ENCODE measurements at regions not wholly inside any gene's neighbourhood (a gene's known extent, or its start where the extent isn't known, plus 50 kb on each side); places are given as distances from the start of the nearest gene placed in this dataset.
A peak's percentile ranks its signal among the peaks of the same experiment; 100 is the strongest.

- TF ChIP-seq POLR2A (IDR thresholded peaks at IDR 0.05; ENCODE audit: low read depth, low read length) = no peak
- no peak for DNase-seq (ENCODE audit: insufficient read length, low spot score)
- FAIRE-seq = no peak
Measured at GRCh38 chr9:95640336-95640735, 123.6 kb upstream of the PTCH1 start.

GRCh38 chr9:95635986-95636671, 119.4 kb upstream of the PTCH1 start:
- no peak for FAIRE-seq
- TF ChIP-seq POLR2A (IDR thresholded peaks at IDR 0.05; ENCODE audit: low read depth, low read length) = no peak
- no peak for DNase-seq (ENCODE audit: insufficient read length, low spot score)

- FAIRE-seq = no peak
- no peak for DNase-seq (ENCODE audit: insufficient read length, low spot score)
- TF ChIP-seq POLR2A (IDR thresholded peaks at IDR 0.05; ENCODE audit: low read depth, low read length) = no peak
Measured at GRCh38 chr9:95634536-95634935, 117.8 kb upstream of the PTCH1 start.

GRCh38 chr9:95634114-95634513, 117.3 kb upstream of the PTCH1 start:
- FAIRE-seq (no peak), DNase-seq (ENCODE audit: insufficient read length, low spot score) (no peak)
- no peak for TF ChIP-seq POLR2A (IDR thresholded peaks at IDR 0.05; ENCODE audit: low read depth, low read length)

DNA sequence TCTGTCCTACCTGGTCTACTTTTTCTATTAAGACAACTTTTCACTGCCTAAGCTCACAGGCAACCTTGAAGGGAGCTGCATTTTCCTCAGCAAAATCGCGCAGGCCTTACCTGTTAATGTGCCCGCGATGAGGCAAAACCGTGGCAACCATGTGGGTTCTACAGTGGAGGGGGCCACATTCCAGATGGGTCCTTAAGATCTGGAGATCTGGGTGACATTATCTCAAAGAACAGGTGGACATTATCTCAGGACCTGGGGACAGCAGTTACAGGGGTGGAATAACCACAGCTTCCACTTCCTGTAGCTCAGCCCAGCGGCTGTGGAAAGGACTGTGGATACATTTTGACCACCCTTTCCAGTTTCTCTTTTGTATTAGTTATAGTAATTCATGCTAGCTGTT, 112.8 kb upstream of the PTCH1 start:
- no peak for TF ChIP-seq POLR2A (IDR thresholded peaks at IDR 0.05; ENCODE audit: low read depth, low read length)
- FAIRE-seq (no peak), DNase-seq (ENCODE audit: insufficient read length, low spot score) (no peak)

DNA sequence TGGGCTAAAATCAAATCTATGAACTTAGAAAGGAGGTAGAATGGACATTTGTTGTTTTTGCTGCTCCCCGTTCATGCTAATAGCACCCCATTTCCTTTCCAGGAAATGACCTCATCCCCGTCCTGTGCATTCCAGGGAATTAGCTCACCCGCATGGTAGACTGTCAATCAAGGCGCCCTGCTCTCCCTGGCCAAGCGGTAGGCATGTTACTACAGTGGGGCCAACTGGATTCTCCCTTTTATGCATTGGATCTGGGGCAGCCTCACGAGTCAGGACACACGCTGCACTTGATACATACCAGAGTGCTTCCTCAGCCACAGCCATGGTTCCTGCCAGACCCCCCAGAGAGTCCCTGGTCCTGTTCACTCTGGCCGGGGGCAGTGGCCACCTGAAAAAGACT, 111.0 kb upstream of the PTCH1 start:
- FAIRE-seq = no peak
- no peak for TF ChIP-seq POLR2A (IDR thresholded peaks at IDR 0.05; ENCODE audit: low read depth, low read length)
- peak; percentile 61 for DNase-seq (ENCODE audit: insufficient read length, low spot score)

- no peak for TF ChIP-seq POLR2A (IDR thresholded peaks at IDR 0.05; ENCODE audit: low read depth, low read length)
- FAIRE-seq = no peak
- no peak for DNase-seq (ENCODE audit: insufficient read length, low spot score)
Measured at GRCh38 chr9:95626885-95627558, 110.3 kb upstream of the PTCH1 start.

DNA sequence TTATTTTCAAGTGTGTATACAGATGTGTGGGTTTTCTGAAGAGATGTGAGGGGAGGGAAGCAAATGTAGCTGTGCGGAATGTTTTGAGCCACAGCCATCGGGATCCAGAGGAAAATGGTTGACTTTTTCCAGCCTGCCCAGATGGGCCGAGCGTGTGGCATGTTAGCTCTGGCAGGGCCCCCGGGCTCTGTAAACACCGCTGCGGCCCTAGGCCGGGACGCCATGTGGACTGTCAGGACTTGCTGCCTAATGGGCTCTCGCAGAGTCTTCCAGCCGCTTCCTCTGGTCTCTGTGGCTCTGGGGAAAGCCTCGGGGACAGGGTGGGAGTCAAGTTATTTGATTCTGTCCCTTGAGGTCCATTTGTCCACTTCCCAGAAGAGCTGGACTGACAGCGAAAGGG, 109.6 kb upstream of the PTCH1 start:
- FAIRE-seq = no peak
- TF ChIP-seq POLR2A (IDR thresholded peaks at IDR 0.05; ENCODE audit: low read depth, low read length) = no peak
- DNase-seq (ENCODE audit: insufficient read length, low spot score) = no peak

- TF ChIP-seq POLR2A (IDR thresholded peaks at IDR 0.05; ENCODE audit: low read depth, low read length) = no peak
- FAIRE-seq (no peak), DNase-seq (ENCODE audit: insufficient read length, low spot score) (no peak)
Measured at GRCh38 chr9:95623640-95624039, 106.9 kb upstream of the PTCH1 start.

- no peak for DNase-seq (ENCODE audit: insufficient read length, low spot score)
- FAIRE-seq = no peak
- TF ChIP-seq POLR2A (IDR thresholded peaks at IDR 0.05; ENCODE audit: low read depth, low read length) = no peak
Measured at GRCh38 chr9:95620722-95621121, 104.0 kb upstream of the PTCH1 start.

DNA sequence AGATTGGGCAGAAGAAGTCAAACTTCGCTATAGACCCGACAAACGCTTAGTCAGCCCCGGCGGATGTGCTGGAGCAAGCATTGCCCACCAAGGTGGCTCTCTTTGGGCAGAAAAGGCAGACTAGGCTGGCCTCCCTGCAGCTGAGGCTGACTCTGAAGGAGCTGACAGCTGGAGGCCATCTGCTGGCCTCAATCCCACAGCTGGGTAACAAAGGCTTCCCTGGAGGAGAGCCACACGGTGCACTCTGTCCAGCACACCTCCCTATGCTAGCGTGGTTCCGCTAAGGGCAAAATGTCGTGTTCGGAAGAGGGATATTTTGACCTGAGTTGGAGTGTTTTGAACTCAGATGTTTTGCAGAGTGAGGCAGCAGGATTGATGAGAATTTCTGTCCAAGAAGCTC, 103.5 kb upstream of the PTCH1 start:
- DNase-seq (ENCODE audit: insufficient read length, low spot score) (no peak), FAIRE-seq (no peak)
- TF ChIP-seq POLR2A (IDR thresholded peaks at IDR 0.05; ENCODE audit: low read depth, low read length) = no peak

DNA sequence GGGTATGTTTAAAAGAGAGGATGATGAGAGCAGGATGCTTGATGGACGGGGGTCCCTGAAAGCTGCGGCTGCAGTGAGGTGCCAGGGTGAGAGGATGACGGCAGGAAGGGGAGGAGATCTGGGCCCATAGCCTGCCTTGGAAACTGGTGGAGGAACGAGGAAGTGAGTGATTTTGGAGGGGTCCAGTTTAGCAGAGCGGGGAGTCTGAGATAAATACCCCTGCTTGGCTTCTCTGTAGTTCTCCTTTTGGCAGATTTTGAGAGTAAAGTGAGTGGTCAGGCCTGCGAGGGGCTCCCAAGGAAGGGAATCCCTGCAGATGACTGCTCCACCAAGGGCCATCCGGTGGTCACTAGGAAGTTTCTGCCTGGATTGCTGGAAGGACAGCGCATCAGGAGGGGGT, 98.5 kb upstream of the PTCH1 start:
- no peak for DNase-seq (ENCODE audit: insufficient read length, low spot score)
- FAIRE-seq = no peak
- no peak for TF ChIP-seq POLR2A (IDR thresholded peaks at IDR 0.05; ENCODE audit: low read depth, low read length)

DNA sequence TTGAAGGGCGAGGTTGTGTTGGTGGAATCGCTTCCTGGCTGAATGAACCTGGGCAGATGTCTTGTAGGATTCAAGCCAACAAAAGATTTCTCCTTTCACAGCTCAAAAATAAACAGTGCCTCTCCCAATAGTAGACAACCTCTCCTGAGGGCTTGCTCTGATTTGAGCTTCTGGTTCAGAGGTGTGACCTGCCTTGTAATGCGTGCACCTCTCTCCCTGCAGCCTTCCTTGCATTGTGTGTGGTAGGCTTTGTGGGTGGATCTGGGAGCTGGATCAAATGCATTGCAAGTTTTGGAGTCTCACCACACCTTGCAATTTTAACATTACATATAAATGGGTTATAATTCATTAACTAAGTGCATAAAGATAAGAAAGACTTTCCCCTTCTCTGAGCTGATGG, 96.9 kb upstream of the PTCH1 start:
- TF ChIP-seq POLR2A (IDR thresholded peaks at IDR 0.05; ENCODE audit: low read depth, low read length) = no peak
- no peak for DNase-seq (ENCODE audit: insufficient read length, low spot score)
- no peak for FAIRE-seq

DNA sequence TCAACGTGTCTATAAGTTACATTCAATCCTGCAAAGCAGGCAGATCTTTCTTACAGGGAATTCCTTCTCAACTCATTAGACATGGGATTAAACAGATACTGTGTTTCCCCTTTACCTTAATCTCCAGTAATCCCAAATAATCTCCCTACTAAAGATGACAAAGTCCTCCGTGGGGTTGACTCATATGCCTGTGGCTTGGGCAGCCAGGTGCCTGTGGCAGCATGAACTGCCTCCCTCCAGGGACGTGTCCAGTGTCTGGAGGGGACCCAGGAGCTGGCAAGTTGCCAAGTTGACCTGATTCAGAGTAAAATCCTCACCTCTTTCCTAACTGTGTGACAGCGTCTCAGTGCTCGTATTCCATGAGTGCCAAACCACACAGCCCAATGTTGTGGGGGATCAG, 94.6 kb upstream of the PTCH1 start:
- DNase-seq (ENCODE audit: insufficient read length, low spot score) = no peak
- no peak for FAIRE-seq
- TF ChIP-seq POLR2A (IDR thresholded peaks at IDR 0.05; ENCODE audit: low read depth, low read length) = no peak

- FAIRE-seq (no peak), DNase-seq (ENCODE audit: insufficient read length, low spot score) (no peak)
- no peak for TF ChIP-seq POLR2A (IDR thresholded peaks at IDR 0.05; ENCODE audit: low read depth, low read length)
Measured at GRCh38 chr9:95610006-95610785, 93.4 kb upstream of the PTCH1 start.

All from H54 (cell line).